Stimulated activated CD4-positive, alpha-beta T cell treated with anti-CD3 and anti-CD28 coated beads, Interleukin-4, amount 100 ng/mL, for 48 hours (primary cell): ENCODE measurements at regions not wholly inside any gene's neighbourhood (a gene's known extent, or its start where the extent isn't known, plus 50 kb on each side); places are given as distances from the start of the nearest gene placed in this dataset.
"Not testable (repeated sequence)": the region's sequence is repeated elsewhere in the genome, so short reads cannot be mapped to it uniquely, and the experiment has no call there.

Experiments
- DNase-seq, 2 donors: peaks; one replicate each; pipeline ENCODE4 v3.0.0-alpha.2; 2020; ENCODE audit warnings: low read depth in 2 of 2

- DNase-seq: no peak
Measured at GRCh38 chr5:21058289-21058688, 1070.3 kb upstream of the CDH18 start.

- DNase-seq: no peak
Measured at GRCh38 chr5:21051945-21052344, 1063.9 kb upstream of the CDH18 start.

DNA sequence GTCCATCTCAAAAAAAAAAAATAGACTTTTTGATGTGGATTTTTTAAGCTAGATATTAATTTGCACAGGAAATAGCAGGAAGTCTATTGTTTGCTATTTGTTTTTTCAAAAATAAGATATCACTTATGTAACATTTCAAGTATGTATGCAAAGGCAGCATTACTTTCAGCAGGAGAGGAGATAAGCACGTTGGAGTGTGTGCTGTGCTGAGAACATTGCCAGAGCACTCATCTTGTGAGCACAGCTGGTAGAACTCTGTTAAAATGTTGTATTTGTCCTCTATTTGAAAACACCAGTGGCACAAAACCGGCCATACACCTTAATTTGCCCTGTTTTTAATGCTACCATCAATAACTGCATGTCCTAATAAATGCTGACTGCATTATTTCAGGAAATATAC lies 1061.9 kb upstream of the CDH18 start:
- no peak for DNase-seq

GRCh38 chr5:21030981-21031380 lies 1043.0 kb upstream of the CDH18 start:
- DNase-seq: no peak

DNA sequence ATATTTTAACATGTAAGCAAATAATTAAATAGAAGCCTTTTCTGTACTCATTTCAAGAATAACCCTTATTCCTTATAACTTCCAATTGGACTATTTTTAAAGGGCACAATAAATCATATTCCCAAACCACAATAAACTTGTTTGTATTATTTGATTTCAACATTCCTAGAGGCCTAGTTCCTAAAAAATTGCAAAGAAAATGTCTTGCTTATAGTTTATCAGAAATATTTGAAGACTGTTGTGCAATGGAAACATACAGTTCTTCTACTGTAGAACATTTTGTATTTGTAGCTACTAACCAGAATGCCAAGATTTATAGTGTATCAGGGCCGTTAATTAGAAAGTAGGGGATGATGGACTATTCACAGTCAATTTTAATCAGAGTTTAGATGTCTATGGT lies 1037.0 kb upstream of the CDH18 start:
- no peak for DNase-seq

DNA sequence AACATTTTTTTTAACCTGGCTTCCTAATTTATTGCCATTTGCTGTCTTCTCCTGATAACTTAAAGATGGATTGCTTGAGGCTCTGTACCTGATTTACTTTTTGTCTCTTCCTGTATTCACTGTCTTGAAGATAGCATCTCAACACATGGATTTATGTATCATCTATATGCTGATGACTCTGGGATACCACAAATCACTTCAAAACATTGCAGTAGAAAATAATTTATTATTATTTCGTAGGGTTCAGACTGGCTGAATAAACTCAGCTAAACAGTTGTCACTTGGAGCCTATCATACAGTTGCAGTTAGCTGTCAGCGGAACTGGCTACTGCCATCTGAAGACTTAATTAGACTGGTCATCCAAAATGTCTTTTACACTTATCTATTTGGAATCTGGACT lies 1025.2 kb upstream of the CDH18 start:
- no peak for DNase-seq

DNA sequence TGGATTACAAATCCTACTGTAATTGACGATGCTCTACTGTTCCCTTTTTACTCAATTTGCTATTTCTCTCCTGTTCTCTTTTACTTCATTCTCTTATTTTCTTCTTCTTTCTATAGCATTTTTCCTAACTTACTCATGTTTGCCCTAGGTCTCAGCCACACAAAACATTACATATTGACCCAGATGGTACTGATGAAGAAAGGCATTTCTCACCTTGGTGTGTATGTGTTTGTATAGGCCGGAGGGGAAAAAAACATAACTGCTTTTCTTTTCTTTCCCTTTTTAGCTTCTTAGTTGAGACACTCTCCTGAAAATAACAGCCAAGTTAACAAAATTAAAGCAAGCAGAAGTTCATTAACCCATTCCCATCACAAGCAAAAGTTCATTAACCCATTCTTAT lies 1019.8 kb upstream of the CDH18 start:
- no peak for DNase-seq

DNA sequence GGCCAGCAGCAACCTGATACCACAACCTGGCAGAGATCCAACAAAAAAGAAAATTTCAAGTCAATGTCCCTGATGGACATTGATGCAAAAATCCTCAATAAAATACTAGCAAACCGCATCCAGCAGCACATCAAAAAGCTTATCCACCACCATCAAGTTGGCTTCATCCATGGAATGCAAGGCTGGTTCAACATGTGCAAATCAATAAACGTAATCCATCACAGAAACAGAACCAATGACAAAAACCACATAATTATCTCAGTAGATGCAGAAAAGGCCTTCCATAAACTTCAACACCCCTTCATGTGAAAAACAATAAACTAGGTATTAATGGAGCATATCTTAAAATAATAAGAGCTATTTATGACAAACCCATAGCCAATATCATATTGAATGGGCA lies 1000.9 kb upstream of the CDH18 start:
- DNase-seq: not testable (repeated sequence)

- no peak for DNase-seq
Measured at GRCh38 chr5:20985754-20986153, 997.8 kb upstream of the CDH18 start.

- DNase-seq: no peak
Measured at GRCh38 chr5:20974426-20974825, 986.4 kb upstream of the CDH18 start.

DNA sequence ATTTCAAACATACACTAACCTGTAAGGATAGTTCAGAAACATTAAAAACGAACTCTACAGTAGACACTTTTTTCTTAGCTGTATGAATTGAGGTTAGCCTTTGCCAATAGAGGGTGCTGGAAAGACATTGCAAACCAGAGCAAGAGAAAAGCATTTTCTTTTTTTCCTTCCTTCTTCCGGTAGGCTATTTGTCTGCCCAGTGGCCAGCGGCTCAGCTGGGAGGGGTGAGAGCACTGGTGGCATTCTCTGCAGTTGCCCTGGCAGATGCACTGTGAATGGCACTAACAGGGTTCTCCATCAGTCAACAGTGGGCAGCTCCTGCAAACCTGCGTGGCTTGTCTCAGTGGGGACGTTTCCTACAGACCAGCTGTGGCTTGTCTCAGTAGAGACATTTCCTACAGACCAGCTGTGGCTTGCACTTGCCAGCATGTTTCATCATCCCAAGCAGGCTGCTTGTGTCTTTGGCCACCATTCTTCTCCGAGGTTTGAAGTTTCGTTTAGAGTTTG lies 984.5 kb upstream of the CDH18 start:
- no peak for DNase-seq

GRCh38 chr5:20959347-20959746 lies 971.3 kb upstream of the CDH18 start:
- DNase-seq: no peak

DNA sequence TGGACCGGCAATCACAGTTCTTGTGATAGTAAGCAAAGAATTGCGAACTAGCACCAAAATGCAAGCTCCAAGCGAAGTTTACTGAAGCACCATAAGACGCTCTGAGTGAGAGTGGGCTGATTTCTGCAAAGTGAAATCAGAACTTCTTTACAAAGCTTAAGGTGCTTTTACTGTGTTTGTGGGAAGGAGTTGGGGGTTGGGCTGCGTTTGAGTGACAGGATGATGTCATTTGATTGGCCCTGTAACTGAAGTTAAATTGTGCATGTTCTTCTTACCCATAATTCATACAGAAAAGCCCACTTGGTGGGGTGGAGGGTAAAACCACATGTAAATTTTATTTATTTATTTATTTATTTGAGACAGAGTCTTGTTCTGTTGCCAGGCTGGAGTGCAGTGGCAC lies 970.6 kb upstream of the CDH18 start:
- no peak for DNase-seq

GRCh38 chr5:20956134-20956533 lies 968.1 kb upstream of the CDH18 start:
- no peak for DNase-seq

- no peak for DNase-seq
Measured at GRCh38 chr5:20949636-20950035, 961.6 kb upstream of the CDH18 start.

DNA sequence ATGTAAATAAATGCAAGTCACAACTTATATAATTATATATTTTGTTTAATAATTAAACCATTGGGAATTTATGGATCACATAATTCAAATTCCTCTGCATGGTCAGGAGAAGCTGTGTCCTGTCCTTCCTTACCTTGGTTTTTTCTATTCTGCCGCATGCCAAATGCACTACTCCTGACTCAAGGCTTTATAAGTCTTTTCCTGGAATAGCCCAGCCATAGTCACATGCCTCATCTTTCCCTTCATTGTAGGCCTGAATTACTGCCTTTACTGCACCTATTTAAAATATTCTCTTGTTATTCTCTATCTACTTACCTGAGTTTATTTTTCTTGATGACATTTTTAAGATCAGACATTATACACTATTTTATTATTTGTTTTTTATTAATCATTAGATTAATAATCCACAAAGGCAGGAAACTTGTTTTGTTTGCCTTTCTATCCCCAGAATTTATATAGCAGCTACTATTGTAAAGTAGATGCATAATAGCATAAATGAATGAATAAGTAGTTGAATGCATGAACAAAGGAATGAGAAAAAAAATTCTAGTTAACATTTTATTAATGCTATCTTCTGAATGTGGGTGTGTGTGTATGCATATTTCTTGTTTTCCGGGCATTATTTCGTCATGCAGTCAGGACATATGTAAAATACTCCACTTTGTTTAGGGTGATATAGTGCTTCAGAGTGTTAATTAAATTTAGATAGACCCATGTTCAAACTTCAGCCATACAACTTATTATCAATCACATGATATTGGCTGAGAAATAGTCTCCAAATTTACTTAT lies 955.4 kb upstream of the CDH18 start:
- not testable (repeated sequence) for DNase-seq

DNA sequence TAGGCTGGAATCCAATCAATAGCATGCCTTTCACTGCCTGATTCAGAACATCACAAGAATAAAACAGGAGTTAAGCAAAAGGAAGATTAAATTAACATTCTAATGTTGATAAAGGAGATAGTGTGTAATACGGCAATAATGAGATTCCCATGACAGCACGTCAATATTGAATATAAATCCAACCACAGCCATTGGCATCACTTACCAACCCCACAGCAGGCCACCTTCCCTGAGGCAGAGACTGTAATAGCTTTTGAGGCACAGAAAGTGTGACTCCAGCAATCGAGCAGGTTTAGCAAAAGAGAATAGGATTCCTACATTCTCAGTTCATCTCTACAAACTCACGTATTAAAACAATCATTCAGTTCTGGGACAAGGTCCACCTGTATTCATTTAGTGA lies 954.6 kb upstream of the CDH18 start:
- DNase-seq: not testable (repeated sequence)

DNA sequence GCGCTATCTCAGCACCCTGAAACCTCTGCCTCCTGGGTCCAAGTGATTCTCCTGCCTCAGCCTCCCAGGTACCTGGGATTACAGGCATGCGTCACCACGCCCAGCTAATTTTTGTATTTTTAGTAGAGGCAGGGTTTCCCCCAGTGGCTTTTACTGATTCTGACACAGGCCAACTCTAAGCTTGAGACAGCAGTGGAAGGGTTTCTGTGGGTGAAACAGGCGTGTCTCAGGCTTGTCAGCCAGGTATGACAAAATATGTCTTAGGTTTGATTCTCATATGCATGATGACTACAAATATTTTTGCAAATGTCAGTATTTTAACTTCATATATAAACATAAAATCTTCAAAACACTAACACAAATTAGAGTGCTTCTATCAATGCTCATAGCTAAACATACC lies 952.8 kb upstream of the CDH18 start:
- not testable (repeated sequence) for DNase-seq

- not testable (repeated sequence) for DNase-seq
Measured at GRCh38 chr5:20890936-20891335, 902.9 kb upstream of the CDH18 start.

DNA sequence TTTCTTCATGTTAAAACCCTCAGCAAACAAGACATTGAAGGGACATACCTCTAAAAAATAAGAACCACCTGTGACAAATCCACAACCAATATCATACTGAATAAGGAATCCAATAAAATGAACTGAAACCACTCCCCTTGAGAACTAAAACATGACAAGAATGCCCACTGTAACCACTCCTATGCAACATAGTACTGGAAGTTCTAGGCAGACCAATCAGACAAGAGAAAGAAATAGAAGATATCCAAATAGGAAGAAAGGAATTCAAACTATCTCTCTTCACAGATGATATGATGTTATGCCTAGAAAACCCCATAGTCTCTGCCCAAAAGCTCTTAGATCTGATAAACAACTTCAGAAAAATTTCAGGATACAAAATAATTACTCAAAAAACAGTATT lies 887.7 kb upstream of the CDH18 start:
- DNase-seq: not testable (repeated sequence)

GRCh38 chr5:20865892-20866291 lies 877.9 kb upstream of the CDH18 start:
- DNase-seq: not testable (repeated sequence)

DNA sequence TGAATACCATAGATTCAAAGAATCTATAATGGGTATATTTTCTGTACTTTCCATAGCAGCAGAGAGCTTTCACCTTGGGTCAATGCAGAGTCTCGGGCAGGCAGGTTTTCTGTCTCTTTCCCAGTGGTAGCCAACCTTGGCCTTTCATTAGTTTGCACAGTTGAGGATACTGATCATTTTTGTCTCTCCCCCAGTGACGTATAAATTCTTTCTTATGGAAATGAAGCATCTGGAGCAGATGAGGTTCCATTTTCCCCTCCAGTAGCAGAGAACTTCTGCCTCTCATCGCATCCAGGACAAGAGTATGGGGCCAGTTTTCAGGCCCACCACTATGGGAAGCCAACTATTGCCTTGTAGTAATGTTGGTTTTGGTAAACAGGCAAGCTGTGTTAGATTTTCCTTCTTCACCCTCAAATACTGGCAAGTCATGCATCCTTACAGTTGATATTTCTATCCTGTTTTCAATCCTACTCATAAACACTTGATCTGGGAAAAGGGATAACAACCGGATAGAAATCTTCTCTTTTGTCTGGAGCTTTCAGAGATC lies 845.2 kb upstream of the CDH18 start:
- DNase-seq: no peak
